SK-N-SH (cell line): ENCODE measurements at regions not wholly inside any gene's neighbourhood (a gene's known extent, or its start where the extent isn't known, plus 50 kb on each side); places are given as distances from the start of the nearest gene placed in this dataset.

Experiments used
- CTCF ChIA-PET: fragments of 300-600, 350-600 bp; formaldehyde crosslinking; extraction: SDS; loops from one replicate; lab custom pipeline; 2021; lab: Yijun Ruan, JAX
- POLR2A ChIA-PET: fragments of 350-600 bp; sonication (Branson Sonifier 250); formaldehyde crosslinking; extraction: SDS; loops from one replicate; lab custom pipeline; 2020; ENCODE audit warnings: antibody characterized with exemption, inconsistent platforms; lab: Yijun Ruan, JAX
- DNase-seq: peaks from one replicate; pipeline ENCODE4 v3.0.0; 2012
- H2AFZ ChIP-seq: fragments of 200-600 bp; sonication (generic); 2 replicates; pipeline ENCODE4 v1.8.1; 2016; ENCODE audit warnings: antibody characterized with exemption, mild to moderate bottlenecking, low read depth
- H3F3A ChIP-seq: fragments of 200-600 bp; sonication (generic); replicated peaks from 2 replicates; pipeline ENCODE3; 2016; ENCODE audit warnings: antibody characterized with exemption, mild to moderate bottlenecking; ENCODE audit not compliant: insufficient read depth
- H3K27ac ChIP-seq, 2 experiments: fragments of 200-500 bp in 1 of 2; fragments of 200-600 bp in 1 of 2; sonication (Bioruptor generic) in 1 of 2; sonication (generic), shearing (Covaris generic) in 1 of 2; 2 replicates each; pipeline versions ENCODE4 v1.5.1 to v1.6.1; 2014 to 2016; ENCODE audit warnings: low read depth in 2 of 2, inconsistent platforms in 1 of 2, low read length in 1 of 2, mild to moderate bottlenecking in 1 of 2, mixed read lengths in 1 of 2
- H3K27me3 ChIP-seq: fragments of 200-600 bp; sonication (generic), shearing (Covaris generic); 2 replicates; pipeline ENCODE4 v1.6.1; 2016; ENCODE audit warnings: mixed run types; ENCODE audit not compliant: insufficient read depth
- H3K36me3 ChIP-seq, 2 experiments: fragments of 200-500 bp in 1 of 2; fragments of 200-600 bp in 1 of 2; sonication (Bioruptor generic) in 1 of 2; sonication (generic) in 1 of 2; replicated peaks in 1 of 2; 2 replicates each; pipeline versions ENCODE3 to v1.5.1; 2014 to 2016; ENCODE audit warnings: low read length in 1 of 2, mild to moderate bottlenecking in 1 of 2; ENCODE audit not compliant: insufficient read depth in 2 of 2, control insufficient read depth in 1 of 2
- H3K4me1 ChIP-seq, 2 experiments: fragments of 200-500 bp in 1 of 2; fragments of 200-600 bp in 1 of 2; sonication (Bioruptor generic) in 1 of 2; sonication (generic), shearing (Covaris generic) in 1 of 2; 2 replicates each; pipeline versions ENCODE4 v1.5.1 to v1.6.1; 2014 to 2016; ENCODE audit warnings: low read depth in 1 of 2, low read length in 1 of 2, mixed run types in 1 of 2; ENCODE audit not compliant: insufficient read depth in 2 of 2, control insufficient read depth in 1 of 2
- H3K4me2 ChIP-seq: fragments of 200-600 bp; sonication (generic), shearing (Covaris generic); 2 replicates; pipeline ENCODE4 v1.6.1; 2017; ENCODE audit warnings: mixed run types
- H3K4me3 ChIP-seq, 2 experiments: fragments of 200-500 bp in 1 of 2; fragments of 200-600 bp in 1 of 2; sonication (Bioruptor generic) in 1 of 2; sonication (generic), shearing (Covaris generic) in 1 of 2; 2 replicates each; pipeline versions ENCODE4 v1.5.1 to v1.8.1; 2014 to 2016; ENCODE audit warnings: low read depth in 2 of 2, inconsistent platforms in 1 of 2, low read length in 1 of 2, mild to moderate bottlenecking in 1 of 2, mixed read lengths in 1 of 2, moderate library complexity in 1 of 2
- H3K79me2 ChIP-seq: fragments of 200-600 bp; sonication (generic); 2 replicates; pipeline ENCODE4 v1.8.1; 2017; ENCODE audit warnings: mild to moderate bottlenecking; ENCODE audit not compliant: insufficient read depth
- H3K9ac ChIP-seq: fragments of 200-600 bp; sonication (generic); 2 replicates; pipeline ENCODE4 v1.6.1; 2017; ENCODE audit warnings: mixed run types
- H3K9me2 ChIP-seq: fragments of 200-600 bp; sonication (generic); 2 replicates; pipeline ENCODE4 v1.6.1; 2017; ENCODE audit warnings: mixed run types
- H3K9me3 ChIP-seq: fragments of 200-600 bp; sonication (generic); 2 replicates; pipeline ENCODE4 v1.6.1; 2017; ENCODE audit warnings: mixed run types, mild to moderate bottlenecking, moderate library complexity
- H4K20me1 ChIP-seq: fragments of 200-600 bp; sonication (generic); 2 replicates; pipeline ENCODE4 v1.6.1; 2017; ENCODE audit warnings: mild to moderate bottlenecking, mixed run types; ENCODE audit not compliant: insufficient read depth
- MXI1 ChIP-seq: IDR thresholded peaks from 2 replicates; pipeline ENCODE4 v1.6.1; 2012; ENCODE audit warnings: mild to moderate bottlenecking, low read depth, low read length, improper control_type of control experiment
- NRF1 ChIP-seq: IDR thresholded peaks from 2 replicates; pipeline ENCODE4 v1.6.1; 2012; ENCODE audit warnings: low read depth, mild to moderate bottlenecking, low read length
- PBX3 ChIP-seq: IDR thresholded peaks from 2 replicates; pipeline ENCODE4; 2012
- RAD21 ChIP-seq: IDR thresholded peaks from 2 replicates; pipeline ENCODE4 v1.6.1; 2012; ENCODE audit warnings: mild to moderate bottlenecking, low read length
- TEAD4 ChIP-seq: IDR thresholded peaks from 2 replicates; pipeline ENCODE4 v1.4.0; 2012; ENCODE audit warnings: mild to moderate bottlenecking, borderline replicate concordance; ENCODE audit not compliant: insufficient read depth
- USF1 ChIP-seq: IDR thresholded peaks from 2 replicates; pipeline ENCODE4 v1.4.0; 2012; ENCODE audit warnings: low read depth, borderline replicate concordance
- ZBTB33 ChIP-seq: IDR thresholded peaks from 2 replicates; pipeline ENCODE4 v1.4.0; 2012; ENCODE audit warnings: low read depth, borderline replicate concordance
- WGBS: methylation state at CpG from one replicate; pipeline ENCODE4 v1.1.6; 2017; ENCODE audit warnings: low lambda C conversion rate; 5-methylcytosine and 5-hydroxymethylcytosine counted together
- TF ChIP-seq, protein P1 (sequence below): fragments of 150-350 bp; IDR thresholded peaks from 2 replicates; pipeline ENCODE4 v1.6.1; 2016; ENCODE audit warnings: mild to moderate bottlenecking, low read depth, low read length
- TF ChIP-seq, protein P2 (sequence below): IDR thresholded peaks from 2 replicates; pipeline ENCODE4 v1.6.1; 2012; ENCODE audit warnings: mild to moderate bottlenecking, low read depth, low read length, moderate library complexity

DNA sequence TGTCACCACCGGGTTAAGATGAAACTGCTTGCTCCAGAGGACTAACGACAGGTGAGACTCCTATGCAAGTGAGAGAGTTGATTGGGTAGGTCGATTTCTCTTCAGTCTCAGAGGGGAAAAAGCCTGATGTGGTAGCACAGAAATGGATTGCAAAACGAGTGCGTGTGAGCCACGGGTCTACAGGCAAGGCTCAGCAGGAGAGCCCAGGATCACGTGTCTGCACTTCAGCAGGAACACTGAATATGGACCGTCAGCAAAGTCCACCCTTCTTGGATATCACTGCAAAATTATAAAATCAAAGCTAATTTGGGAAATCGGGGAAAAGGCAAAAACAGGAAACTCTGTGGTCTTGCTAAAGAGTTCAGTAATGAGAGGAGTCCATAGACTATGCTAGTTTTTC is 107.7 kb upstream of the ZNF648 start (continued):
- TF ChIP-seq, protein P1, sequence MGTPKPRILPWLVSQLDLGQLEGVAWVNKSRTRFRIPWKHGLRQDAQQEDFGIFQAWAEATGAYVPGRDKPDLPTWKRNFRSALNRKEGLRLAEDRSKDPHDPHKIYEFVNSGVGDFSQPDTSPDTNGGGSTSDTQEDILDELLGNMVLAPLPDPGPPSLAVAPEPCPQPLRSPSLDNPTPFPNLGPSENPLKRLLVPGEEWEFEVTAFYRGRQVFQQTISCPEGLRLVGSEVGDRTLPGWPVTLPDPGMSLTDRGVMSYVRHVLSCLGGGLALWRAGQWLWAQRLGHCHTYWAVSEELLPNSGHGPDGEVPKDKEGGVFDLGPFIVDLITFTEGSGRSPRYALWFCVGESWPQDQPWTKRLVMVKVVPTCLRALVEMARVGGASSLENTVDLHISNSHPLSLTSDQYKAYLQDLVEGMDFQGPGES: no peak
- no peak for TF ChIP-seq MXI1
- no peak for TF ChIP-seq PBX3
- TF ChIP-seq RAD21: no peak
- TF ChIP-seq NRF1: no peak

DNA sequence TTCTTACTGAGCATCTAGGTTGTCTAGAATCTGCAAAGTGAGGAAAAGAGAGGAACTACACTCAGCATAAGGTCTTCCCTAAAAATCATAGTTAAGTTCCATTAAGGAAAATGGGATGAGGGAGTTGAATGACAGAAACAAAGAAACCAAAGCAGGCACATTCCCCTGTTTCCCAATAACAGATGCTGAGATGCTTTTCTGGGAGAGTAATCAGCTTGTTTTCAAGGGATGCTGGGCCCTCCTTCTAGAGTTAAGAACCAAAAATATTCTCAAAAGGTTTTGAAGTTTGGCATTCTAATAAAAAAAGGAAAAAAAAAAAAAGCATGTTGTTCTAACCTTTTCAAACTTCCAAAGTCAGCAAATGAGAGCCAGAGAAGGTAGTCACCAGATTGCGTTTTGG is 105.2 kb upstream of the ZNF648 start:
- no peaks in the 10 kb centered on the region for H3F3A ChIP-seq
- H3K4me1 ChIP-seq: no peaks in the 10 kb centered on the region
- H3K9ac ChIP-seq: no peak overlapping the region
- TF ChIP-seq ZBTB33: no peak
- TF ChIP-seq USF1: no peak
- H3K9me2 ChIP-seq: no peaks in the 10 kb centered on the region
- no peaks in the 10 kb centered on the region for H3K79me2 ChIP-seq
- H4K20me1 ChIP-seq: no peaks in the 10 kb centered on the region
- H3K4me2 ChIP-seq: no peak overlapping the region
- H3K36me3 ChIP-seq: no peaks in the 10 kb centered on the region
- ChIA-PET CTCF (interaction anchor here (0.6 to 1.2 kb wide), 2 partner anchors 10 to 607 kb away, joined by 3 to 5 read pairs; no protein-coding TSS in a partner anchor), POLR2A (no interaction called here)
- no peaks in the 10 kb centered on the region for H3K27me3 ChIP-seq
- H3K9me3 ChIP-seq: no peaks in the 10 kb centered on the region; the same call in 1 of the 2 replicates
- whole genome bisulfite sequencing: 37% methylated on average over 1 of the region's 1 CpG
- no peak overlapping the region for H3K27ac ChIP-seq
- H2AFZ ChIP-seq: no peak overlapping the region
- no peak for DNase-seq
- H3K4me3 ChIP-seq: no peak overlapping the region

GRCh38 chr1:182166321-182166720 is 104.8 kb upstream of the ZNF648 start:
- Histone ChIP-seq H3K4me1 (no peaks in the 10 kb centered on the region), H3K9ac (no peak overlapping the region), H3K9me2 (no peaks in the 10 kb centered on the region), H4K20me1 (no peaks in the 10 kb centered on the region), H3K27ac (no peak overlapping the region), H3K4me3 (no peak overlapping the region), H3F3A (no peaks in the 10 kb centered on the region), H3K36me3 (no peaks in the 10 kb centered on the region), H3K79me2 (no peaks in the 10 kb centered on the region), H3K9me3 (no peaks in the 10 kb centered on the region; the same call in 1 of the 2 replicates), H2AFZ (no peak overlapping the region), H3K4me2 (no peak overlapping the region), H3K27me3 (no peaks in the 10 kb centered on the region)
- TF ChIP-seq RAD21 (no peak), TEAD4 (no peak)
- TF ChIP-seq, protein P2, sequence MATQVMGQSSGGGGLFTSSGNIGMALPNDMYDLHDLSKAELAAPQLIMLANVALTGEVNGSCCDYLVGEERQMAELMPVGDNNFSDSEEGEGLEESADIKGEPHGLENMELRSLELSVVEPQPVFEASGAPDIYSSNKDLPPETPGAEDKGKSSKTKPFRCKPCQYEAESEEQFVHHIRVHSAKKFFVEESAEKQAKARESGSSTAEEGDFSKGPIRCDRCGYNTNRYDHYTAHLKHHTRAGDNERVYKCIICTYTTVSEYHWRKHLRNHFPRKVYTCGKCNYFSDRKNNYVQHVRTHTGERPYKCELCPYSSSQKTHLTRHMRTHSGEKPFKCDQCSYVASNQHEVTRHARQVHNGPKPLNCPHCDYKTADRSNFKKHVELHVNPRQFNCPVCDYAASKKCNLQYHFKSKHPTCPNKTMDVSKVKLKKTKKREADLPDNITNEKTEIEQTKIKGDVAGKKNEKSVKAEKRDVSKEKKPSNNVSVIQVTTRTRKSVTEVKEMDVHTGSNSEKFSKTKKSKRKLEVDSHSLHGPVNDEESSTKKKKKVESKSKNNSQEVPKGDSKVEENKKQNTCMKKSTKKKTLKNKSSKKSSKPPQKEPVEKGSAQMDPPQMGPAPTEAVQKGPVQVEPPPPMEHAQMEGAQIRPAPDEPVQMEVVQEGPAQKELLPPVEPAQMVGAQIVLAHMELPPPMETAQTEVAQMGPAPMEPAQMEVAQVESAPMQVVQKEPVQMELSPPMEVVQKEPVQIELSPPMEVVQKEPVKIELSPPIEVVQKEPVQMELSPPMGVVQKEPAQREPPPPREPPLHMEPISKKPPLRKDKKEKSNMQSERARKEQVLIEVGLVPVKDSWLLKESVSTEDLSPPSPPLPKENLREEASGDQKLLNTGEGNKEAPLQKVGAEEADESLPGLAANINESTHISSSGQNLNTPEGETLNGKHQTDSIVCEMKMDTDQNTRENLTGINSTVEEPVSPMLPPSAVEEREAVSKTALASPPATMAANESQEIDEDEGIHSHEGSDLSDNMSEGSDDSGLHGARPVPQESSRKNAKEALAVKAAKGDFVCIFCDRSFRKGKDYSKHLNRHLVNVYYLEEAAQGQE: no peak
- no peak for DNase-seq
- POLR2A ChIA-PET: no interaction called here
- 55% methylated on average over 5 of the region's 5 CpGs for WGBS
- CTCF ChIA-PET: interaction anchor here (1.2 kb wide), 1 partner anchor 9 kb away, joined by 3 read pairs; no protein-coding TSS in a partner anchor
